ENCODE measurements at regions not wholly inside any gene's neighbourhood (a gene's known extent, or its start where the extent isn't known, plus 50 kb on each side); places are given as distances from the start of the nearest gene placed in this dataset.

GRCh38 chr2:155947069-155947468 is 385.5 kb downstream of the NR4A2 start:
- no peaks in the 10 kb centered on the region for H3K79me2 ChIP-seq (replicated peaks; ENCODE audit: insufficient read depth)
- Mint-ChIP-seq H3K27me3 (ENCODE audit: insufficient read depth, low read depth, poor library complexity) (no peaks in the 10 kb centered on the region), H3K4me3 (no peak overlapping the region), H3K27ac (no peak overlapping the region), H3K36me3 (ENCODE audit: low read depth) (no peaks in the 10 kb centered on the region), H3K9me3 (no peaks in the 10 kb centered on the region; the same call in 2 of the 3 replicates), H3K4me1 (peaks cover 2% of the 10 kb centered on the region; the same call in 2 of the 3 replicates)
- no peaks in the 10 kb centered on the region for H3K27me3 ChIP-seq (ENCODE audit: insufficient read depth)
- no peaks in the 10 kb centered on the region for H3K4me1 ChIP-seq (ENCODE audit: insufficient read depth)
- H3K4me2 ChIP-seq = no peak overlapping the region
- H2AFZ ChIP-seq = no peak overlapping the region
- no peak overlapping the region for H3K27ac ChIP-seq (ENCODE audit: low read depth)
- ATAC-seq = no peak
- TF ChIP-seq ZNF114 (CRISPR knock-in tag; IDR thresholded peaks at IDR 0.05) (no peak), NANOG (IDR thresholded peaks at IDR 0.05; ENCODE audit: borderline replicate concordance) (no peak), STAT1 (IDR thresholded peaks at IDR 0.05; ENCODE audit: unreplicated experiment) (no peak), ETS1 (IDR thresholded peaks at IDR 0.05) (no peak), REST (IDR thresholded peaks at IDR 0.05; ENCODE audit: unreplicated experiment) (no peak), CREB1 (CRISPR knock-in tag; IDR thresholded peaks at IDR 0.05; ENCODE audit: low read depth) (no peak), EZH2 (IDR thresholded peaks at IDR 0.05; ENCODE audit: low read depth, unreplicated experiment) (no peak), EZH2phosphoT487 (IDR thresholded peaks at IDR 0.05; ENCODE audit: unreplicated experiment) (no peak)
- H3K4me3 ChIP-seq = no peak overlapping the region
- H3K36me3 ChIP-seq (ENCODE audit: insufficient read depth) = no peaks in the 10 kb centered on the region
- H3K9me2 ChIP-seq (ENCODE audit: insufficient read depth) = no peaks in the 10 kb centered on the region
- H3F3A ChIP-seq (replicated peaks; ENCODE audit: low read depth) = no peaks in the 10 kb centered on the region
- no peaks in the 10 kb centered on the region for H4K20me1 ChIP-seq (replicated peaks; ENCODE audit: insufficient read depth)
- no peak for DNase-seq (ENCODE audit: low spot score)

GRCh38 chr2:155944218-155944617 is 388.3 kb downstream of the NR4A2 start:
- H3K36me3 ChIP-seq (ENCODE audit: insufficient read depth) = no peaks in the 10 kb centered on the region
- Mint-ChIP-seq H3K4me3 (no peak overlapping the region), H3K4me1 (peaks cover 2% of the 10 kb centered on the region; the same call in 2 of the 3 replicates), H3K36me3 (ENCODE audit: low read depth) (no peaks in the 10 kb centered on the region; the same call in 2 of the 3 replicates), H3K27me3 (ENCODE audit: insufficient read depth, low read depth, poor library complexity) (no peaks in the 10 kb centered on the region), H3K9me3 (no peaks in the 10 kb centered on the region; the same call in 1 of the 3 replicates), H3K27ac (no peak overlapping the region)
- no peak for TF ChIP-seq REST (IDR thresholded peaks at IDR 0.05; ENCODE audit: unreplicated experiment)
- no peak for TF ChIP-seq JUNB (IDR thresholded peaks at IDR 0.05; ENCODE audit: unreplicated experiment)
- no peak for TF ChIP-seq EZH2 (IDR thresholded peaks at IDR 0.05; ENCODE audit: low read depth, unreplicated experiment)
- no peak for TF ChIP-seq POLR2AphosphoS5 (IDR thresholded peaks at IDR 0.05; ENCODE audit: low read depth)
- TF ChIP-seq ETS1 (IDR thresholded peaks at IDR 0.05) = no peak
- no peak overlapping the region for H3K4me2 ChIP-seq
- no peaks in the 10 kb centered on the region for H3F3A ChIP-seq (replicated peaks; ENCODE audit: low read depth)
- H3K79me2 ChIP-seq (replicated peaks; ENCODE audit: insufficient read depth) = no peaks in the 10 kb centered on the region
- ATAC-seq (no peak), DNase-seq (ENCODE audit: low spot score) (no peak)
- H4K20me1 ChIP-seq (replicated peaks; ENCODE audit: insufficient read depth) = no peaks in the 10 kb centered on the region
- no peaks in the 10 kb centered on the region for H3K4me1 ChIP-seq (ENCODE audit: insufficient read depth)
- no peak overlapping the region for H2AFZ ChIP-seq
- H3K9me2 ChIP-seq (ENCODE audit: insufficient read depth) = 0 out of 2 replicates have a peak, but pooled peaks cover 3% of the 10 kb centered on the region
- H3K27ac ChIP-seq (ENCODE audit: low read depth) = no peak overlapping the region
- H3K4me3 ChIP-seq = no peak overlapping the region
- no peaks in the 10 kb centered on the region for H3K27me3 ChIP-seq (ENCODE audit: insufficient read depth)

Measured in GM23338 (cell line).